GM21390 (cell line): ENCODE measurements at regions not wholly inside any gene's neighbourhood (a gene's known extent, or its start where the extent isn't known, plus 50 kb on each side); places are given as distances from the start of the nearest gene placed in this dataset.
"Not testable (repeated sequence)": the region's sequence is repeated elsewhere in the genome, so short reads cannot be mapped to it uniquely, and the experiment has no call there.

Experiments
- ATAC-seq: cut with Tn5 transposase; IDR thresholded peaks from one replicate; pipeline ENCODE4 v1.9.1; 2021; ENCODE audit not compliant: unreplicated experiment

GRCh38 chr6:3900744-3901336 is 51.7 kb downstream of the FAM50B start:
- no peak for ATAC-seq

- ATAC-seq = no peak
Measured at GRCh38 chr6:3902871-3903648, 53.9 kb downstream of the FAM50B start.

GRCh38 chr6:3904518-3904917 is 55.3 kb downstream of the FAM50B start:
- ATAC-seq = no peak

GRCh38 chr6:3905945-3906845 is 57.0 kb downstream of the FAM50B start:
- no peak for ATAC-seq

- no peak for ATAC-seq
Measured at GRCh38 chr6:3906846-3907151, 57.6 kb downstream of the FAM50B start.

GRCh38 chr6:3908223-3908622 is 59.0 kb downstream of the FAM50B start:
- no peak for ATAC-seq

- no peak for ATAC-seq
Measured at GRCh38 chr6:3908961-3909360, 59.8 kb downstream of the FAM50B start.

GRCh38 chr6:3910106-3910663 is 61.0 kb downstream of the FAM50B start:
- ATAC-seq = no peak

- no peak for ATAC-seq
Measured at GRCh38 chr6:3911130-3911529, 62.0 kb downstream of the FAM50B start.

GRCh38 chr6:3911614-3912336 is 62.6 kb downstream of the FAM50B start:
- no peak for ATAC-seq

- ATAC-seq = no peak
Measured at GRCh38 chr6:3912361-3913076, 63.3 kb downstream of the FAM50B start.

GRCh38 chr6:3913077-3913957 is 64.1 kb downstream of the FAM50B start:
- ATAC-seq = no peak

GRCh38 chr6:3913958-3914337 is 64.8 kb downstream of the FAM50B start:
- no peak for ATAC-seq

- no peak for ATAC-seq
Measured at GRCh38 chr6:3915076-3915791, 66.1 kb downstream of the FAM50B start.

GRCh38 chr6:3916211-3916610 is 67.0 kb downstream of the FAM50B start:
- ATAC-seq = no peak

- ATAC-seq = not testable (repeated sequence)
Measured at GRCh38 chr6:3916749-3917148, 67.6 kb downstream of the FAM50B start.

- ATAC-seq = no peak
Measured at GRCh38 chr6:3918469-3918868, 69.3 kb downstream of the FAM50B start.

GRCh38 chr6:3919130-3919628 is 70.0 kb downstream of the FAM50B start:
- no peak for ATAC-seq
